Ovary (tissue), 3 donors: ENCODE measurements at regions not wholly inside any gene's neighbourhood (a gene's known extent, or its start where the extent isn't known, plus 50 kb on each side); places are given as distances from the start of the nearest gene placed in this dataset.

Experiments
- CTCF ChIP-seq, 3 donors: fragments of 450-650 bp in 2 of 3; fragments of 200-600 bp in 1 of 3; IDR thresholded peaks; one replicate each; pipeline versions ENCODE4 v1.5.1 to v1.8.0; 2016 to 2022; ENCODE audit warnings: antibody characterized with exemption in 3 of 3, mild to moderate bottlenecking in 1 of 3
- EP300 ChIP-seq: sonication (generic); formaldehyde crosslinking; IDR thresholded peaks from one replicate; pipeline ENCODE4 v1.6.1; 2017; ENCODE audit warnings: antibody characterized with exemption
- donor health status: DM: no; HTN: no; CAD: no.

- TF ChIP-seq CTCF (IDR thresholded peaks at IDR 0.05), result no peak
- TF ChIP-seq EP300, result no peak
Measured at GRCh38 chr14:46404865-46405811, 246.4 kb downstream of the RPL10L start.
